ENCODE measurements at regions not wholly inside any gene's neighbourhood (a gene's known extent, or its start where the extent isn't known, plus 50 kb on each side); places are given as distances from the start of the nearest gene placed in this dataset.

DNA sequence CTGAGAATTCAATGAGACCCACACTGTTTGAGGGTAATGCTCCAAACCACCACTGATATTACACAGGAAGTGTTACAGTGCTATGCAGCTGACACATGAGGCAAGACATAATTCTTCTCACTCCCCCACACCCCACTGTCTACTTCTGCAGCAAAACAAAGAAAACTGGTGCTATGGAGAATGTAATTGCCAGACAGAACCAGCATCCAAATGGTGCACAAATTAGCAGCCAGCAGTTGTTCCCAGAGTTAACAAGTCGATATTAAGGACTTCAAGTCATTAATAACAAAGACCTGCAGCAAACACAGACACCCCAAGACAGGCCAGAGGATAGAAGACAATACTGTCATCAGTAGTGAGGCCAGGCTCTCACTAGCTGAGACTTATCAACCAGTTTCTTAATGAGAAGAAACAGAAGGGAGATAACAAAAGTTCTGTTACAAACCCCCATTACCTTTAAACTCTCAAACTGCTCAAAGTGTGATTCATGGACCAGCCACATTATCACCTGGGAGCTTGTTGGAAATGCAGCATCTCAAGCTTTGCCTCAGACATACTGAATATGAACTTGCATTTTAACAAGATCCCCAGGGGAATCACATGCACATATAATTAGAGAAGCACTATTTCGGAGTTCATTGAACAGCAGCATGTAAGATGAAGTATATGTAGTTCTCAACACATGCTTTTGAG, 58.7 kb upstream of the FNDC3B start:
- TF ChIP-seq, protein P1, sequence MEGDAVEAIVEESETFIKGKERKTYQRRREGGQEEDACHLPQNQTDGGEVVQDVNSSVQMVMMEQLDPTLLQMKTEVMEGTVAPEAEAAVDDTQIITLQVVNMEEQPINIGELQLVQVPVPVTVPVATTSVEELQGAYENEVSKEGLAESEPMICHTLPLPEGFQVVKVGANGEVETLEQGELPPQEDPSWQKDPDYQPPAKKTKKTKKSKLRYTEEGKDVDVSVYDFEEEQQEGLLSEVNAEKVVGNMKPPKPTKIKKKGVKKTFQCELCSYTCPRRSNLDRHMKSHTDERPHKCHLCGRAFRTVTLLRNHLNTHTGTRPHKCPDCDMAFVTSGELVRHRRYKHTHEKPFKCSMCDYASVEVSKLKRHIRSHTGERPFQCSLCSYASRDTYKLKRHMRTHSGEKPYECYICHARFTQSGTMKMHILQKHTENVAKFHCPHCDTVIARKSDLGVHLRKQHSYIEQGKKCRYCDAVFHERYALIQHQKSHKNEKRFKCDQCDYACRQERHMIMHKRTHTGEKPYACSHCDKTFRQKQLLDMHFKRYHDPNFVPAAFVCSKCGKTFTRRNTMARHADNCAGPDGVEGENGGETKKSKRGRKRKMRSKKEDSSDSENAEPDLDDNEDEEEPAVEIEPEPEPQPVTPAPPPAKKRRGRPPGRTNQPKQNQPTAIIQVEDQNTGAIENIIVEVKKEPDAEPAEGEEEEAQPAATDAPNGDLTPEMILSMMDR (conservative IDR thresholded peaks at IDR 0.05; ENCODE audit: low read length) = no peak
- no peak for TF ChIP-seq EZH2phosphoT487 (IDR thresholded peaks at IDR 0.05; ENCODE audit: borderline replicate concordance, low read depth, low read length)

Data from OCI-LY7 (cell line).